GM12878 (cell line): ENCODE measurements at regions not wholly inside any gene's neighbourhood (a gene's known extent, or its start where the extent isn't known, plus 50 kb on each side); places are given as distances from the start of the nearest gene placed in this dataset.

Experiments
- ATAC-seq: fragments of 200-7000 bp; cut with Tn5 transposase; 3 replicates; pipeline ENCODE4 v1.9.1; 2020; ENCODE audit warnings: mild to moderate bottlenecking, moderate library complexity
- BruUV-seq: library from RNA; stranded (reverse); fragments of 400-500 nt; replicated peaks from 2 replicates; lab custom pipeline; 2021; lab: Mats Ljungman, UMichigan
- CTCF ChIA-PET: fragments of 300-600 bp; sonication (Branson Sonifier 250); formaldehyde crosslinking; extraction: SDS; loops from one replicate; lab custom pipeline; 2021; ENCODE audit warnings: inconsistent platforms; lab: Yijun Ruan, JAX
- POLR2A ChIA-PET: fragments of 350-600 bp; formaldehyde crosslinking; extraction: SDS; loops from one replicate; lab custom pipeline; 2021; ENCODE audit warnings: inconsistent platforms; lab: Charles Lee
- RAD21 ChIA-PET: fragments of 300-600 bp; sonication (Branson Sonifier 250); formaldehyde crosslinking; loops from one replicate; lab custom pipeline; 2023; ENCODE audit warnings: antibody characterized with exemption; ENCODE audit not compliant: unreplicated experiment; lab: Charles Lee
- SMC1A ChIA-PET: fragments of 300-600 bp; sonication (Branson Sonifier 250); formaldehyde crosslinking; loops from one replicate; lab custom pipeline; 2023; ENCODE audit not compliant: unreplicated experiment, uncharacterized antibody; lab: Charles Lee
- DNase-seq: peaks from one replicate; pipeline ENCODE4 v3.0.0-alpha.2; 2011; ENCODE audit warnings: low read depth, low spot score
- FAIRE-seq: peaks from 3 replicates; lab custom pipeline; 2011; peaks lifted over from hg19 to GRCh38; lab: Jason Lieb, UNC
- H2AFZ ChIP-seq: 2 replicates; pipeline ENCODE4 v1.6.0; 2011; ENCODE audit warnings: low read depth, low read length, control low read depth; ENCODE audit not compliant: control insufficient read depth
- H3K27ac ChIP-seq: 2 replicates; pipeline ENCODE4 v1.5.1; 2011; ENCODE audit warnings: control low read depth; ENCODE audit not compliant: control insufficient read depth, insufficient read depth
- H3K27me3 ChIP-seq, 2 experiments: replicated peaks in 1 of 2; 2 replicates each; pipeline versions ENCODE4 v1.6.0 to v1.6.1; 2011; ENCODE audit warnings: low read length in 1 of 2; ENCODE audit not compliant: control insufficient read depth in 2 of 2, insufficient read depth in 2 of 2
- H3K36me3 ChIP-seq, 2 experiments: 2 replicates each; pipeline ENCODE4 v1.5.1; 2011; ENCODE audit warnings: low read length in 1 of 2; ENCODE audit not compliant: control insufficient read depth in 2 of 2, insufficient read depth in 2 of 2
- H3K4me1 ChIP-seq: 2 replicates; pipeline ENCODE4 v1.6.1; 2011; ENCODE audit warnings: mild to moderate bottlenecking, low read length, moderate library complexity, mixed read lengths; ENCODE audit not compliant: control insufficient read depth, insufficient read depth
- H3K4me2 ChIP-seq: 2 replicates; pipeline ENCODE4 v1.6.0; 2011; ENCODE audit warnings: control low read depth; ENCODE audit not compliant: control insufficient read depth, insufficient read depth
- H3K4me3 ChIP-seq: fragments of 200-600 bp; sonication (generic); 2 replicates; pipeline ENCODE4 v1.5.1; 2016
- H3K79me2 ChIP-seq: 2 replicates; pipeline ENCODE4 v1.6.0; 2011; ENCODE audit warnings: low read length; ENCODE audit not compliant: control insufficient read depth, insufficient read depth
- H3K9ac ChIP-seq: 2 replicates; pipeline ENCODE4 v1.8.0; 2011; ENCODE audit warnings: low read length, control low read depth, mixed read lengths; ENCODE audit not compliant: control insufficient read depth, insufficient read depth
- H3K9me3 ChIP-seq: replicated peaks from 3 replicates; pipeline ENCODE4 v1.5.1; 2011; ENCODE audit warnings: mild to moderate bottlenecking, low read length; ENCODE audit not compliant: control insufficient read depth, insufficient read depth
- H4K20me1 ChIP-seq: 2 replicates; pipeline ENCODE4 v1.6.0; 2011; ENCODE audit not compliant: control insufficient read depth, insufficient read depth
- EP300 ChIP-seq, 2 experiments: fragments of 150-350 bp in 1 of 2; IDR thresholded peaks; 2 replicates each; pipeline ENCODE4 v1.6.1; 2011 to 2012; ENCODE audit warnings: low read depth in 2 of 2, low read length in 2 of 2, borderline replicate concordance in 1 of 2, improper control_type of control experiment in 1 of 2, inconsistent platforms in 1 of 2; ENCODE audit not compliant: control insufficient read depth in 1 of 2
- IRF4 ChIP-seq: IDR thresholded peaks from 2 replicates; pipeline ENCODE4 v1.6.1; 2011; ENCODE audit warnings: low read depth, low read length
- MYC ChIP-seq: IDR thresholded peaks from 2 replicates; pipeline ENCODE4 v1.6.1; 2011; ENCODE audit warnings: mild to moderate bottlenecking, low read length, moderate library complexity, inconsistent platforms; ENCODE audit not compliant: insufficient read depth, insufficient replicate concordance, insufficient read length, severe bottlenecking
- NBN ChIP-seq: fragments of 450-650 bp; IDR thresholded peaks from 2 replicates; pipeline ENCODE4 v1.6.1; 2016
- SRF ChIP-seq, 2 experiments: IDR thresholded peaks; 2 replicates each; pipeline ENCODE4 v1.6.1; 2011; ENCODE audit warnings: low read depth in 2 of 2, low read length in 2 of 2, mild to moderate bottlenecking in 1 of 2, moderate library complexity in 1 of 2
- SUPT20H ChIP-seq: IDR thresholded peaks from 2 replicates; pipeline ENCODE4 v1.6.1; 2011; ENCODE audit warnings: low read depth, mild to moderate bottlenecking, low read length, moderate library complexity, borderline replicate concordance; ENCODE audit not compliant: control insufficient read depth
- TARDBP ChIP-seq: IDR thresholded peaks from 2 replicates; pipeline ENCODE4 v1.6.1; 2016; ENCODE audit warnings: borderline replicate concordance
- WGBS: methylation state at CpG from one replicate; pipeline ENCODE4 v1.1.6; 2016; ENCODE audit warnings: low lambda C conversion rate; ENCODE audit not compliant: insufficient replicate concordance, insufficient coverage; ENCODE audit errors: missing lambda C conversion rate; 5-methylcytosine and 5-hydroxymethylcytosine counted together
- in situ Hi-C: fragments of 300-500 bp; cut with MboI; formaldehyde crosslinking; loops from 9 replicates; pipeline ENCODE4 v1.14.3; 2018; ENCODE audit warnings: mixed read lengths
- intact Hi-C: fragments of 100-400 bp; cut with micrococcal nuclease; formaldehyde crosslinking; loops from one replicate; pipeline ENCODE4 v1.14.2; 2022; ENCODE audit not compliant: unreplicated experiment
- TF ChIP-seq, protein P1 (sequence below): IDR thresholded peaks from 2 replicates; pipeline ENCODE4 v1.6.1; 2012; ENCODE audit warnings: mild to moderate bottlenecking, low read depth, low read length
- TF ChIP-seq, protein P2 (sequence below): IDR thresholded peaks from 2 replicates; pipeline ENCODE4 v1.6.1; 2011; ENCODE audit warnings: borderline replicate concordance, low read depth, mild to moderate bottlenecking, moderate library complexity, low read length; ENCODE audit not compliant: insufficient read depth, poor library complexity, severe bottlenecking

DNA sequence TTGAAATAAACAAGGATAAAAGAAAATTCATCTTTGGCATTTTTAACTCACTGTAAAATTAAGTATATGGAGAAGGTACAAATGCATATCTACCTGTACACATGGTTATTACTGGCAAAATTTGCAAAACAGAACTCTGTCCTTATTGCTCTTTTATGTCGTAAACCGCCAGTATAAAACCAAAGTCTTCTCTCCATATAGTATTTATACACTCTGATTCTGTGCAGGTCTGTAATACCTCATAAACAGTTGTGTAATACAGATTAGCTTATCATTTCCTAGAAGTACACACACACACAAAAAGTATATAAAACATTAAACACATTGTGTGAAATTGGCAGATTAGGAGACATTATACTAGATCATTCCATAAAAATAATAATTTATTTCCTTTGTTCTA lies 406.6 kb upstream of the ANO3 start:
- intact Hi-C loops (no loop called here), in situ Hi-C loops (no loop called here)
- no peak overlapping the region for H3K9ac ChIP-seq
- no peak for TF ChIP-seq NBN
- no peak for TF ChIP-seq IRF4
- no peak for TF ChIP-seq SUPT20H
- TF ChIP-seq MYC: no peak
- TF ChIP-seq EP300 (IDR thresholded peaks at IDR 0.05; ENCODE audit: borderline replicate concordance in 1 of 2, control insufficient read depth in 1 of 2, low read depth in 2 of 2, low read length in 2 of 2): no peak
- TF ChIP-seq SRF (IDR thresholded peaks at IDR 0.05; ENCODE audit: low read depth in 2 of 2, low read length in 2 of 2): no peak
- no peak for ATAC-seq
- ChIA-PET SMC1A (no interaction called here), CTCF (no interaction called here), POLR2A (no interaction called here), RAD21 (no interaction called here)
- WGBS: 0% methylated on average over 2 of the region's 2 CpGs
- no peaks in the 10 kb centered on the region for H3K27me3 ChIP-seq
- DNase-seq: no peak
- no peak overlapping the region for H3K4me3 ChIP-seq
- H3K4me1 ChIP-seq: no peaks in the 10 kb centered on the region
- H2AFZ ChIP-seq: no peak overlapping the region
- H3K79me2 ChIP-seq: no peaks in the 10 kb centered on the region
- FAIRE-seq: no peak
- no peaks in the 10 kb centered on the region for H3K36me3 ChIP-seq
- H3K9me3 ChIP-seq: no peaks in the 10 kb centered on the region
- BruUV-seq: no TSS peak
- no peaks in the 10 kb centered on the region for H4K20me1 ChIP-seq
- no peak overlapping the region for H3K4me2 ChIP-seq
- H3K27ac ChIP-seq: no peak overlapping the region

DNA sequence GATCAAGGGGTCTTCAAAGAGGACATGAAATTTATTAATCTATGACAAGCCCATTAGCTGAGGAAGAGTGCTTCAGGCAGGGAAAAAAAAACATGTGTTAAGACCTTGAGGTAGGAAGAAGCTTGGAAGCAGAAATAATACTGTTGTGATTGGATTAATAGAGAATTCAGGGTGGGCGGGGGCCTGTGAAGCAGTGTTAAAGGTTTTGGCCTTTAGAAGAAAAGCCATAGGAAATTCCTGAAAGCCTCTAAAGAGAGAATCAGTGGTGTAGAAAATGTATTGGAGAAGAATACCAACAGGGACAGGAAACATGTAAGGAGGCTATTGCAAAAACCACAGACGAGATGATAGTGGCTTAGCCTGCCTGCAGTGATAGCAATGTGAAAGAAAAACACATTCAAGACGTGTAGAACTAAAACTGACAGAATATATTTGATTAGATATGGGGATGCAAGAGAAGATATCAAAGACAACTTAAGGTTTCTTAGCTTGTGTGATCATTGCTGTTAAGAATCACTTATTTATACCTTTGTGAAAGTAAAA lies 404.4 kb upstream of the ANO3 start:
- no peak for DNase-seq
- Histone ChIP-seq H4K20me1 (no peaks in the 10 kb centered on the region), H3K4me1 (no peaks in the 10 kb centered on the region), H3K27me3 (no peaks in the 10 kb centered on the region), H3K9me3 (no peaks in the 10 kb centered on the region), H2AFZ (no peak overlapping the region), H3K9ac (no peak overlapping the region), H3K4me3 (no peak overlapping the region), H3K4me2 (no peak overlapping the region), H3K27ac (no peak overlapping the region), H3K79me2 (no peaks in the 10 kb centered on the region), H3K36me3 (no peaks in the 10 kb centered on the region)
- ChIA-PET SMC1A (no interaction called here), POLR2A (no interaction called here), CTCF (no interaction called here), RAD21 (no interaction called here)
- no TSS peak for BruUV-seq
- WGBS: 16% methylated on average over 3 of the region's 3 CpGs
- intact Hi-C loops: no loop called here
- in situ Hi-C loops: no loop called here
- FAIRE-seq: no peak
- no peak for ATAC-seq
- TF ChIP-seq, protein P1, sequence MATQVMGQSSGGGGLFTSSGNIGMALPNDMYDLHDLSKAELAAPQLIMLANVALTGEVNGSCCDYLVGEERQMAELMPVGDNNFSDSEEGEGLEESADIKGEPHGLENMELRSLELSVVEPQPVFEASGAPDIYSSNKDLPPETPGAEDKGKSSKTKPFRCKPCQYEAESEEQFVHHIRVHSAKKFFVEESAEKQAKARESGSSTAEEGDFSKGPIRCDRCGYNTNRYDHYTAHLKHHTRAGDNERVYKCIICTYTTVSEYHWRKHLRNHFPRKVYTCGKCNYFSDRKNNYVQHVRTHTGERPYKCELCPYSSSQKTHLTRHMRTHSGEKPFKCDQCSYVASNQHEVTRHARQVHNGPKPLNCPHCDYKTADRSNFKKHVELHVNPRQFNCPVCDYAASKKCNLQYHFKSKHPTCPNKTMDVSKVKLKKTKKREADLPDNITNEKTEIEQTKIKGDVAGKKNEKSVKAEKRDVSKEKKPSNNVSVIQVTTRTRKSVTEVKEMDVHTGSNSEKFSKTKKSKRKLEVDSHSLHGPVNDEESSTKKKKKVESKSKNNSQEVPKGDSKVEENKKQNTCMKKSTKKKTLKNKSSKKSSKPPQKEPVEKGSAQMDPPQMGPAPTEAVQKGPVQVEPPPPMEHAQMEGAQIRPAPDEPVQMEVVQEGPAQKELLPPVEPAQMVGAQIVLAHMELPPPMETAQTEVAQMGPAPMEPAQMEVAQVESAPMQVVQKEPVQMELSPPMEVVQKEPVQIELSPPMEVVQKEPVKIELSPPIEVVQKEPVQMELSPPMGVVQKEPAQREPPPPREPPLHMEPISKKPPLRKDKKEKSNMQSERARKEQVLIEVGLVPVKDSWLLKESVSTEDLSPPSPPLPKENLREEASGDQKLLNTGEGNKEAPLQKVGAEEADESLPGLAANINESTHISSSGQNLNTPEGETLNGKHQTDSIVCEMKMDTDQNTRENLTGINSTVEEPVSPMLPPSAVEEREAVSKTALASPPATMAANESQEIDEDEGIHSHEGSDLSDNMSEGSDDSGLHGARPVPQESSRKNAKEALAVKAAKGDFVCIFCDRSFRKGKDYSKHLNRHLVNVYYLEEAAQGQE: no peak
- TF ChIP-seq, protein P2, sequence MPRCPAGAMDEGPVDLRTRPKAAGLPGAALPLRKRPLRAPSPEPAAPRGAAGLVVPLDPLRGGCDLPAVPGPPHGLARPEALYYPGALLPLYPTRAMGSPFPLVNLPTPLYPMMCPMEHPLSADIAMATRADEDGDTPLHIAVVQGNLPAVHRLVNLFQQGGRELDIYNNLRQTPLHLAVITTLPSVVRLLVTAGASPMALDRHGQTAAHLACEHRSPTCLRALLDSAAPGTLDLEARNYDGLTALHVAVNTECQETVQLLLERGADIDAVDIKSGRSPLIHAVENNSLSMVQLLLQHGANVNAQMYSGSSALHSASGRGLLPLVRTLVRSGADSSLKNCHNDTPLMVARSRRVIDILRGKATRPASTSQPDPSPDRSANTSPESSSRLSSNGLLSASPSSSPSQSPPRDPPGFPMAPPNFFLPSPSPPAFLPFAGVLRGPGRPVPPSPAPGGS: no peak
- no peak for TF ChIP-seq TARDBP
